AG08395 (cell line): ENCODE measurements at regions not wholly inside any gene's neighbourhood (a gene's known extent, or its start where the extent isn't known, plus 50 kb on each side); places are given as distances from the start of the nearest gene placed in this dataset.

Experiments used
- DNase-seq: peaks from one replicate; pipeline ENCODE4 v3.0.0; 2012; ENCODE audit warnings: mixed read lengths, low spot score

DNA sequence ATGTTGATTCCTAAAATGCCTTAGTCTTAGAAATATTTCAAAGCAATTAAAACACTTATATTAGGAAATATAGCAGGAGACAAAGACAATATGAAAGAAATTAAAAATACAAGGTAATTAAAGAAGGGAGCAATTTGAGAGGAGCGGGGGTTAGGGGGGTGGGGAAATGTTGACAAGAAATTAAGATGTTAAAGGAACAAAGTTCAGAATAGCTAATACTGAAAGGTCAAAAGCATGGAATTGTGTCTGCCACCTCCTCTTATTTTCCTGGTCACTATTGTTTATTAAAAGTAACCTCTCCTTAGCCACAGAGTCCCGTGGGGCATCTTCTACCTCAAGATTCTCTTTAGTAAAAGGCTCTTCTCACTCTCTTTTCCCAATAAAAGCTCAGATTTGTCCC lies 244.1 kb downstream of the MREG start:
- DNase-seq, result no peak

- DNase-seq, result no peak
Observed at GRCh38 chr2:215767625-215768024, 245.7 kb downstream of the MREG start.

- DNase-seq, result no peak
Observed at GRCh38 chr2:215765729-215766360, 247.5 kb downstream of the MREG start.

DNA sequence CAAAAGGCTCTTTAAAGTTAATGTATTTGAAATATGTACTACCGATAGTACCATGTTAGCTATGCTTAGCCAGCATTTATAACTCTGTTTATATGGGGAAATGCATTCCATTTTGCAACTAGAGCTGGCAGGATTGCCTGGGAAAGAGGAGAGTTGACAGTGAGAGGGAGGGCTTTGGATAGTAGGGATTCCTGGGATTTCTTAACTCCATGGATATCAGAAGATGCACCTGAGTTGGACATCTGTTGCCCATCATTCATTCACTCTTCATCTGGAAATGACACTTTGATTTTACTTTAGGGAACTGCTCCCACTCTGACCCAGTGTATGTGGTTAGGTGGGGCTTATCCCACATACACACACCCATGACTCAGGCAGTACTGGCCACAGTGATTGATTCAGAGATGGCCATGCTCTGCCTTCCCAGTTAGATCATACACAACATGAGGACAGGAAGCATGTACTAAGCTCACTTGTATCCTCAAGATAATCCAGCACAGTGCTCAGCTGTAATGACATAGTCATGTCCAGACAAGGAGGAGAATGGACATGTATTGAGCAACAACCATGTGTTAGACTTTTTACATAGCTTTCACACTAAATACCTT lies 248.8 kb downstream of the MREG start:
- DNase-seq, result peak; percentile 55

GRCh38 chr2:215760557-215760956 lies 252.8 kb downstream of the MREG start:
- DNase-seq, result no peak

DNA sequence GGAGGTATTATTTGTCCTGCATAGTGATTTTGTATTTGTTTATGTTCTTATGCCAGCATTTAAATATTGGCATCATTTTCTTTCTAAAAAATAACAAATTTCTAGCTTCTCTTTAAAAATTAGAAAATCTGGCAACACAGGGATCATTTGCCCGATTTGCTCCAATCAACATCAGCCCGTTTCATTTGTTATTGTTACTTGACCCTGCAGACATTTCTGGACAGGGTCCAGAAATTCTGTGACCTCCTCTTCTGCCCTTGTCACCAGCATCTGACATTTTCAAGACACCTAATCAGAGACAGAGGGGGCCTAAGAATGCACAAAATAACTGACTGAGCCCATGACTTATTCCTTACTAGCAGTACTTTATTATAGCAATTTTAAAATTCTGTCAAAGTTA lies 253.3 kb downstream of the MREG start:
- DNase-seq, result no peak

- peak; percentile 46 for DNase-seq
Observed at GRCh38 chr2:215758691-215759090, 254.7 kb downstream of the MREG start.

GRCh38 chr2:215756346-215756730 lies 257.0 kb downstream of the MREG start:
- DNase-seq, result no peak

GRCh38 chr2:215755641-215756345 lies 257.6 kb downstream of the MREG start:
- DNase-seq, result no peak

GRCh38 chr2:215754546-215754945 lies 258.8 kb downstream of the MREG start:
- DNase-seq, result no peak

DNA sequence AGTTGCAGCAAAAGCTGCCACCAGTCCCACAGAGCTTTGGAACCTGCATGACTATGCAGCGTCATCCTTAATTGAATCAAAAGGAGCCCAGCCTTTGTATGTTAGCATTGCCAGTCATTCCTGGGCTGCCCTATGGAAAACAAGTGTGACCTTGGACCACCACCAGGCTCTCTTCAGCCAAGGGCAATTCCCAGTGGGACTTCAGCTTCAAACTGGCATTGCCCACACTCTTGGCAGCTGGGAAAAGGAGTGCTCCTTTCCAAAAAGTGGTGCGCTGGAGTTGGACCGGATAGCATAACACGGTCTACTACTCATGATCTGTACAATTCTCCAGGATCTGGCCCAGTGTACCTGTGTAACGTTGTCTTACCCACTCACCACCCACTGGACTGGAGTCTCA lies 259.5 kb downstream of the MREG start:
- no peak for DNase-seq

DNA sequence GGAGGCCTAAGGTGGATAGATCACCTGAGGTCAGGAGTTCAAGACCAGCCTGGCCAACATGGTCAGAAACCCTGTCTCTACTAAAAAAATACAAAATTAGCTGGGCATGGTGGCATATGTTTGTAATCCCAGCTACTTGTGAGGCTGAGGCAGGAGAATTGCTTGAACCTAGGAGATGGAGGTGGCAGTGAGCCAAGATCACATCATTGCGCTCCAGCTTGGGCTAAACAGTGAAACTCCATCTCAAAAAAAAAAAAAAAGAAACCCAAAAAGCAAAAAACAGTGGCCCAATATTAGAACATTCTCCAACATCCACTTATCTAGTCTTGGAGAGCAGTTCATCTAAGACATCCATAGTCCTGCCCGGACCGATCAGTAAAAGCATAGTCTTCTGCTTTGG lies 260.4 kb downstream of the MREG start:
- no peak for DNase-seq

DNA sequence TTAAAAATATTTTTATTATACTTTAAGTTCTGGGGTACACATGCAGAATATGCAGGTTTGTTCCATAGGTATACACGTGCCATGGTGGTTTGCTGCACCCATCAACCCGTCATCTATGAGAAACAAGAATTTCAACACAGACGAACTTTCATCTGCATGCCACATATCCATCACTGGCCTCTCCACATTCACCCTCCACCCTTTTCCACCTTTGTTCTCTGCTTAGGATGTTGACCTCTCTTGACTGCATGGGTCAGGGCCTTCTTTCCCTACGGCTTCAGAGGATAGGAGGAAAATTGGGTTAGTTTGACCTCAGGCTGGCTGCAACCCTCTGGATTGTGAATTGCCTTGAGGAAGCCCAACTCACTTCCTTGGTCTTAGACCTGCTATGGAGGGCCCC lies 260.9 kb downstream of the MREG start:
- no peak for DNase-seq

- no peak for DNase-seq
Observed at GRCh38 chr2:215751911-215752272, 261.5 kb downstream of the MREG start.

DNA sequence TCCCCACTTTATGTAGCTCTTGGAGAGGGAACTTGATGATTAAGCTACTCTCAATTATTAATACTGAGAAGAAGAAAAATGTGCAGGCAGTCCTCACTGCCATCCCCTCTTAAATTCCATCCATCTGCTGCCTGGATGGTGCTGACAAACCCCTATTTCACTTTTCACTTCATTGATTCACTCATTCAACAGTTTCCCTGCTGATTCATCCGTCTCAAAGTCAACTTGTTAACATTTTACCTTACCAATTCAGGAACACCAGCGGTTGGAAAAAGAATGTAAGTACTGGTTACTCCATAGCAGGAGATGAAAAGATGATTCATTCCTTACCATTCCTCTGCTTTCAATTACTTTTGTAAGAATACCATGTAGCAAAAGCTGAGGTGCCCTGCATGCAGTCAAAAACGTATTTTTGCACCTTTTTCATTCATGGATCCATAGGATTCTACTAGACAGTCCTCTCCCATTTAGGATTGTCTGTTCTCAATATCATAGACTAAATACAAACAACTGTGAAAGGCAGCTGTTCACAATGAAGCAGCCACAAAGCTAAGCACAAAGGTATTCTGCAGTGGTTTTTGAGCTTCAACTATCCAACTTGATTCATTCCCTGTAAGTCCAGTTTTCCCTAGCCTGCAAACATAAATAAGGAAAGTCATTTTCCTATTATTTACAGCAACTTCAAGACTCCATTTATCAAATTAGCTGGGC lies 262.0 kb downstream of the MREG start:
- DNase-seq, result peak; percentile 78

- no peak for DNase-seq
Observed at GRCh38 chr2:215750763-215751162, 262.6 kb downstream of the MREG start.

GRCh38 chr2:215749092-215749957 lies 264.0 kb downstream of the MREG start:
- DNase-seq, result peak; percentile 79

GRCh38 chr2:215748446-215748845 lies 264.9 kb downstream of the MREG start:
- DNase-seq, result peak; percentile 37

DNA sequence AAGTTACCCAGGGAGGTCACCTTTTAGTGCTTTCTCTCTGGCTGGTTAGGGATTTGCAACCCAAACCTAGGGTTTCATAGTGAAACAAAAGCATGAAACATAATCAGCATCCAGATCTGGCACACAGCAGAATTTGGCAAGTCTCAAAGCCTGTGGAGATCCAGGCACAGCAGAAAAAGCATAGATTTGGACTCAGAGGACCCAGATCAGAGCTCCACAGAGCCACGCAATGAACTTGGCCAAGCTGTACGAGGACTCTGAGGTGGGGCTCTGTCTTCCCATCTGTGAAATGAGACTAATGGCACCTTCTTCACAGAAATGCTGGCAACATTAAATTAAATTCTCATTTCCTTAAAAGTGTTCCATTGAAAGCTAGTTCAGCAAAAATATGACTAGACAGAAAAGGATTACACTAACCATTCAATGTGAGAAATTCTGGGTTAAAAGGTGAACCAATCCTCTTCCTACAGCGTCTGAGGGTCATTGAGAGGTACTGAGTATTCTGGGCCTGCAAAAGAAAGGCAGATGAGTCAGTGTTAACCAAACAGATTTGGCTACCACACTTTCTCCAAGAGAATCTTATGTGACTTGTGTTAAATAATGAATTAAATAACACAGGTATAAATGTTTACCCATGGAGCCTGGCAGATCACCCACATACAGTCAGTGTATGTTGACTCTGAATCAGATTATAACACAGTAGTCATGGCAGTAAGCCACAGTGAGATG lies 266.3 kb downstream of the MREG start:
- DNase-seq, result no peak

GRCh38 chr2:215746226-215746886 lies 267.0 kb downstream of the MREG start:
- no peak for DNase-seq

- no peak for DNase-seq
Observed at GRCh38 chr2:215745331-215745730, 268.0 kb downstream of the MREG start.
